GM18498 (cell line): ENCODE measurements at regions not wholly inside any gene's neighbourhood (a gene's known extent, or its start where the extent isn't known, plus 50 kb on each side); places are given as distances from the start of the nearest gene placed in this dataset.
"Not testable (repeated sequence)": the region's sequence is repeated elsewhere in the genome, so short reads cannot be mapped to it uniquely, and the experiment has no call there.

Experiments
- ATAC-seq: cut with Tn5 transposase; IDR thresholded peaks from one replicate; pipeline ENCODE4 v1.9.1; 2021; ENCODE audit warnings: mild to moderate bottlenecking, moderate library complexity; ENCODE audit not compliant: unreplicated experiment

- ATAC-seq: no peak
These were observed 50.8 kb upstream of the CTNNA1 start for GRCh38 chr5:138702166-138703077.

GRCh38 chr5:138701678-138702077 lies 51.5 kb upstream of the CTNNA1 start:
- no peak for ATAC-seq

- ATAC-seq: no peak
These were observed 52.5 kb upstream of the CTNNA1 start for GRCh38 chr5:138700581-138701362.

GRCh38 chr5:138699482-138699881 lies 53.7 kb upstream of the CTNNA1 start:
- ATAC-seq: no peak

GRCh38 chr5:138698713-138699112 lies 54.5 kb upstream of the CTNNA1 start:
- ATAC-seq: no peak

GRCh38 chr5:138697720-138698360 lies 55.4 kb upstream of the CTNNA1 start:
- ATAC-seq: no peak

- no peak for ATAC-seq
These were observed 56.7 kb upstream of the CTNNA1 start for GRCh38 chr5:138696501-138696900.

- no peak for ATAC-seq
These were observed 57.4 kb upstream of the CTNNA1 start for GRCh38 chr5:138695781-138696180.

GRCh38 chr5:138694146-138694545 lies 59.1 kb upstream of the CTNNA1 start:
- ATAC-seq: no peak

- no peak for ATAC-seq
These were observed 60.9 kb upstream of the CTNNA1 start for GRCh38 chr5:138692370-138692769.

GRCh38 chr5:138686668-138687067 lies 66.6 kb upstream of the CTNNA1 start:
- no peak for ATAC-seq

GRCh38 chr5:138685193-138685745 lies 68.0 kb upstream of the CTNNA1 start:
- ATAC-seq: no peak

GRCh38 chr5:138682462-138682861 lies 70.8 kb upstream of the CTNNA1 start:
- not testable (repeated sequence) for ATAC-seq

GRCh38 chr5:138678826-138679225 lies 74.4 kb upstream of the CTNNA1 start:
- not testable (repeated sequence) for ATAC-seq

- no peak for ATAC-seq
These were observed 75.4 kb upstream of the CTNNA1 start for GRCh38 chr5:138677782-138678181.

GRCh38 chr5:138676556-138677193 lies 76.5 kb upstream of the CTNNA1 start:
- ATAC-seq: no peak

- ATAC-seq: no peak
These were observed 77.2 kb upstream of the CTNNA1 start for GRCh38 chr5:138676002-138676401.

GRCh38 chr5:138668451-138669380 lies 84.5 kb upstream of the CTNNA1 start:
- ATAC-seq: no peak

GRCh38 chr5:138667782-138668331 lies 85.4 kb upstream of the CTNNA1 start:
- ATAC-seq: not testable (repeated sequence)
